SIG-M5 (cell line): ENCODE measurements at regions not wholly inside any gene's neighbourhood (a gene's known extent, or its start where the extent isn't known, plus 50 kb on each side); places are given as distances from the start of the nearest gene placed in this dataset.

Experiments
- DNase-seq: peaks from one replicate; lab custom pipeline; 2025; lab: John Stamatoyannopoulos, UW

GRCh38 chr6:37105148-37106050 lies 64.6 kb upstream of the PIM1 start:
- no peak for DNase-seq

DNA sequence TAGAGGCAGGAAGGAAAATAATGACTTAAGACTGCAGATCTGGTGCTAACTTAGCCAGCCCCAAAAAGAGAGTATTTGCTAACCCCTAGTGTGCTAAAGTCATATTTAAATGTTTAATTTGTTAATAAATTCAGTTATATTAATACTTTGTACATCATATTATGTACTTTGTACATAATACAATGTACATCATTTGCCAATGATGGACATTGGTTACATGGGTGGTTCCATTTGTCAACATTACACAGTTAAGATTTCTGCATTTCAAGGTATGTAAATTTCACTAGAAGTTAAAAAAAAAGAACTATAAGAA lies 63.9 kb upstream of the PIM1 start:
- DNase-seq = no peak

DNA sequence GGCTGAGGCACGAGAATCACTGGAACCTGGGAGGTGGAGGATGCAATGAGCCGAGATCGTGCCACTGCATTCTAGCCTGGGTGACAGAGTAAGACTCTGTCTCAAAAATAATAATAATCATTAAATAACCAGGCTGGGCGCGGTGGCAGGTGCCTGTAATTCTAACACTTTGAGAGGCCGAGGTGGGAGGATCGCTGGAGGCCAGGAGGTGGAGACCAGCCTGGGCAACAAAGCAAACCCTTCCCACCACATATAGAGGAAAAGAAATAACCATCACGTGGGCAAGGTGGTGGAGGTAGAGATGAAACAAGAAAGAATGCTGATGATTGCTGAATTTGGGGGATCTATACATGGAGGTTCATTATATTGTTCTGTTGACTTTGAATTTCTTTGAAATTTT lies 63.4 kb upstream of the PIM1 start:
- DNase-seq = no peak

DNA sequence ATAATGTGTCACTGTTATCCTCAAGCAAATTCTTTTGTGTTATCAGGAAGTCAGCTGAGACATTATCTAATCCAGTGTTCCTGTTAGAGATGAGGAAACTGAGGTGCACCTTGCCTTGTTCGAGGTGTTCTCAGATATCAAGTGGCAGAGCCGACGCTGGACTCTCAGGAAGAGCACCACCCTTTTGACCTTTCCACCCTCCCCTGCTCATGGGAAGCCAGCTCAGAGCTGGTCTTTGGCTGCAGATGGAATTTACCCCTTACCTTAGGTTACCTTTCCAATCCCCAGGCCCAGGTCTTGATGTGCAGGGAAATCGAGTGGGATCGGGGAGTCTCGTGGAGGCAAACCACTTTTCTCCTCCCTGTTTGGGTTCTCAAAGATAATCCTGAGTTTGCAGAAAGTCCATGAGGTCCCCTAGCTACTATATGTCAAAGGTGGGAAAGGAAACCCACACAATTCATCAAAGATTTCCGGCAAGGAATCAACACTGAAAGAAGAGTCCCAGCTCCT lies 62.9 kb upstream of the PIM1 start:
- no peak for DNase-seq

GRCh38 chr6:37109714-37110499 lies 60.0 kb upstream of the PIM1 start:
- DNase-seq = no peak

GRCh38 chr6:37110500-37111461 lies 59.2 kb upstream of the PIM1 start:
- DNase-seq = no peak

DNA sequence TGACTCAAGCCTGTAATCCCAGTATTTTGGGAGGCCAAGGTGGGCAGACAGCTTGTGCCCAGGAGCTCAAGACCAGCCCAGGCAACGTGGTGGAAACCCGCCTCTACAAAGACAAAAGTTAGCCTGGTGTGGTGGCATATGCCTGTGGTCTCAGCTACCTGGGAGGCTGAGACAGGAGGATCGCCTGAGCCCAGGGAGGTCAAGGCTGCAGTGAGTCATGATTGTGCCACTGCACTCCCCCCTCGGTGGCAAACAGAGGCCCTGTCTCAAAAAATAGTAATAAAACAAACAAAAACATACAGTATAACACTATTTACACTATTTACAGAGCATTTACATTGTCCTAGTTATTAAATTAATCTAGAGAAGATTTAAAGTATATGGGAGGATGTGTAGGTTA lies 56.0 kb upstream of the PIM1 start:
- no peak for DNase-seq

DNA sequence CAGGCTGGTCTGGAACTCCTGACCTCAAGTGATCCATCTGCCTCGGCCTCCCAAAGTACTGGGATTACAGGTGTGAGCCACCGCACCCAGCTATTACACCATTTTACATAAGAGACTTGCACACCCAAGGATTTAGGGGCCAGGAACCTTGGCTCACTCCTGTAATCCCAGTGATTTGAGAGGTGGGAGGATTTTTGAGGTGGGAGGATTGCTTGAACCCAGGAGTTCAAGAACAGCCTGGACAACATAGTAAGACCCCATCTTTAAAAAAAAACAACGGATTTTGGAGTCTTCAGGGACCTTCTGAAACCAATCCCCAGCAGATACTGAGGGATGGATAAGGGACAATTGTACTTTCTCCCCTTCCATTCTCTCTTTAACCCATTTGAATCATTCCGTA lies 55.3 kb upstream of the PIM1 start:
- no peak for DNase-seq

DNA sequence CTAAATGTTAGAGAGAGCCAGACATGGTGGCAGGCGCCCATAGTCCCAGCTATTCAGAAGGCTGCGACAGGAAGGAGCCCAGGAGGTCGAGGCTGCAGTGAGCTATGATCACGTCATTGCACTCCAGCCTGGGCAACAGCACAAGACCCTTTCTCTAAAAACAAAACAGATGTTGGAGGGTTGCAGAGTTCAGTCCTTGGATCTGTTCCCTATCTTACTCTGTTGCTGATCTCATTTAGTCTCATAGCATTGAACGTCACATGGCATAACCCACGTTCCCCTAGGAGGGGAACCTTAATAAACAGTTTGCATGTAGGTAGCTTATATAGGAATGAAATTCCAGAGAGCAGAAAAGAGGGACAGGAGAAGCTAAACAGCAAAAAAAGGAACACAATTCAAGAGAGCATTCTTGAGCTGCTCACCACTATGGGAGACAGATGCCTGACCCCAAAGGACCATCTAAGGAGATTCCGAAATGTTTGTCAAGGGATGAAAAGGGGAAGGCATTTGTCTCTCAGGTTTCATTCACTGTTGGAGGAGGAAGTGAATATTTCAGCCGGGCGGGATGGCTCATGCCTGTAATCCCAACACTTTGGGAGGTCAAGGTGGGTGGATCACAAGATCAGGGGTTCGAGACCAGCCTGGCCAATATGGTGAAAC lies 54.6 kb upstream of the PIM1 start:
- DNase-seq = no peak

- DNase-seq = no peak
Measured at GRCh38 chr6:37116326-37116725, 53.6 kb upstream of the PIM1 start.

DNA sequence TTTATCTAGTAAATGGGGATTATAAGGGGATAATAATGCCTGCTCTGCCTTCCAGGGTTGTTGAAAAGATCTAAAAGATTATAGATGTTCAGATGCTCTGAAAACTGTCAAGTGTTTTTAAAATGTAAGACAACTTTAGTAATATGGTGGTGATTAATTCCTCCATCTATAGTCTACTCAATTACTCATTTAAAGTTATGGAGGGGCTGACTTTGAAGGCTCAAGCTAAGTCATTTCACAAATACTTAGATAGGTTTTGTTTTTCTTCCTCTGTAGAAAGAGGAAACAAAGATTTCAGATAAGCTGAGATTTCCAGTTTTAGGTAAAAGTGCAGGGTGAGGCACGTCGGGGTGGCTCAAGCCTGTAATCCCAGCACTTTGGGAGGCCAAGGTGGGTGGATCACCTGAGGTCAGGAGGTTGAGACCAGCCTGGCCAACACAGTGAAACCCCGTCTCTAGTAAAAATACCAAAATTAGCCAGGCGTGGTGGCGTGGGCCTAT lies 50.5 kb upstream of the PIM1 start:
- DNase-seq = no peak
